BJ (cell line): ENCODE measurements at regions not wholly inside any gene's neighbourhood (a gene's known extent, or its start where the extent isn't known, plus 50 kb on each side); places are given as distances from the start of the nearest gene placed in this dataset.

Experiments used
- CTCF ChIA-PET: fragments of 350-600 bp; formaldehyde crosslinking; extraction: SDS; loops from one replicate; lab custom pipeline; 2021; ENCODE audit warnings: antibody characterized with exemption, inconsistent platforms; lab: Yijun Ruan, JAX
- POLR2A ChIA-PET: fragments of 300-600 bp; sonication (Branson Sonifier 250); formaldehyde crosslinking; extraction: SDS; loops from one replicate; lab custom pipeline; 2021; ENCODE audit warnings: antibody characterized with exemption; lab: Charles Lee
- DNase-seq: peaks from one replicate; pipeline ENCODE4 v3.0.0-alpha.2; 2011; ENCODE audit warnings: low read depth
- H3K27me3 ChIP-seq: 2 replicates; pipeline ENCODE4 v1.6.0; 2011; ENCODE audit warnings: low read length; ENCODE audit not compliant: control insufficient read depth, insufficient read depth
- H3K36me3 ChIP-seq: 2 replicates; pipeline ENCODE4 v1.5.1; 2011; ENCODE audit warnings: low read length; ENCODE audit not compliant: control insufficient read depth, insufficient read depth
- H3K4me3 ChIP-seq: 2 replicates; pipeline ENCODE4 v1.5.1; 2011; ENCODE audit warnings: low read depth, mild to moderate bottlenecking, control low read depth, low read length
- CTCF ChIP-seq: IDR thresholded peaks from 2 replicates; pipeline ENCODE4 v1.5.1; 2011; ENCODE audit warnings: low read depth, mild to moderate bottlenecking, control low read depth, inconsistent platforms, low read length, moderate library complexity; ENCODE audit not compliant: insufficient read depth

GRCh38 chr11:91326280-91326679 is 898.3 kb upstream of the FAT3 start:
- TF ChIP-seq CTCF = no peak

GRCh38 chr11:91314521-91314920 is 910.1 kb upstream of the FAT3 start:
- TF ChIP-seq CTCF = no peak
- CTCF ChIA-PET = no interaction called here
- POLR2A ChIA-PET = no interaction called here
- no peak for DNase-seq
- Histone ChIP-seq H3K36me3 (no peaks in the 10 kb centered on the region), H3K27me3 (no peaks in the 10 kb centered on the region), H3K4me3 (no peak overlapping the region)

More at GRCh38 chr11:91326280-91326679, 898.3 kb upstream of the FAT3 start:
- CTCF ChIA-PET = no interaction called here
- POLR2A ChIA-PET = no interaction called here
- H3K36me3 ChIP-seq = no peaks in the 10 kb centered on the region
- no peaks in the 10 kb centered on the region for H3K27me3 ChIP-seq
- H3K4me3 ChIP-seq = no peak overlapping the region
- no peak for DNase-seq

- H3K27me3 ChIP-seq = no peaks in the 10 kb centered on the region
- no peaks in the 10 kb centered on the region for H3K36me3 ChIP-seq
- DNase-seq = no peak
- TF ChIP-seq CTCF = no peak
- POLR2A ChIA-PET = no interaction called here
- H3K4me3 ChIP-seq = no peak overlapping the region
- CTCF ChIA-PET = no interaction called here
Measured at GRCh38 chr11:91312541-91312940, 912.1 kb upstream of the FAT3 start.

- no peak for TF ChIP-seq CTCF
- Histone ChIP-seq H3K4me3 (no peak overlapping the region), H3K27me3 (no peaks in the 10 kb centered on the region), H3K36me3 (no peaks in the 10 kb centered on the region)
- ChIA-PET CTCF (no interaction called here), POLR2A (no interaction called here)
- no peak for DNase-seq
Measured at GRCh38 chr11:91310085-91310484, 914.5 kb upstream of the FAT3 start.

GRCh38 chr11:91308069-91308468 is 916.5 kb upstream of the FAT3 start:
- CTCF ChIA-PET = no interaction called here
- no peak for TF ChIP-seq CTCF

More at GRCh38 chr11:91308069-91308468, 916.5 kb upstream of the FAT3 start:
- POLR2A ChIA-PET = no interaction called here
- Histone ChIP-seq H3K27me3 (no peaks in the 10 kb centered on the region), H3K4me3 (no peak overlapping the region), H3K36me3 (no peaks in the 10 kb centered on the region)
- DNase-seq = no peak
